ENCODE measurements at regions not wholly inside any gene's neighbourhood (a gene's known extent, or its start where the extent isn't known, plus 50 kb on each side); places are given as distances from the start of the nearest gene placed in this dataset.

DNA sequence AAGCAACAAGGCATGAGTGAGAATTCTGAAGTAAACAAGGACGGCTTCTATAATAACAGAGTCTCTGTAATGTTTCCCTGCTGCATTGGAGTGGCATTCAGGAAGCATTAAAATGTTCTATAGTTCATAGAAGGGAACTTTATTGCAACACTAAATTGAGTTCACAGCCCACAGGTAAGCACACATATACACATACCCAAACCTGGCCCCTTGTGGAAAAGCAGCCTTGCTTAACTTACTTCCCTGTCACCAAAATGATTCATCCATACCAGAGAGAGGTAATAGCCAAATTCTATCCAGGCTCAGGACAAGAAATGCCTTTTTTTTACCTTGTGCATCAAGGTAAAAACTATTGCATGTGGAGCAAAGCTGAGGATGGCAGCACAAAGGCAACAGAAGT lies 241.4 kb downstream of the HHIPL2 start:
- Mint-ChIP-seq H3K9me3 (ENCODE audit: low read depth) (no peaks in the 10 kb centered on the region), H3K27me3 (no peaks in the 10 kb centered on the region), H3K36me3 (ENCODE audit: insufficient read depth) (no peaks in the 10 kb centered on the region)

DNA sequence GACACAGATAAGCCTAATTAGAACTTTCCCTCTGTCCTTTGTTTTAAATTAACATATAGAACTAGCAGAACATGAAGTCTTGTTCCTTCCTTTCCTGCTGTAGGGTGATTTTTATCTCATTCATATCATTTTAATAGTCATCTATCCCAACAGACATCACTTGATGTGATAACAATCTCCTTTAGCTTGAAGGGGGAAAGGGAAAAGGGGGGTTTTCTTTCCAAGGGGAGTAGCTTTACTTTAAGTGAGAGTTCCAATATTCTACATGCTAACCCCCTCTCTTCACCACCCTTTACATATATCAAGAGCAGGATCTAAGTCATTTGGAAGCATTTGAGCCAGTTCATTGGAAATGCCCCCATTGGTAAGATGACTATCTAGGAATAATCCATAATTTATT lies 241.9 kb downstream of the HHIPL2 start:
- Mint-ChIP-seq H3K27ac (no peak overlapping the region), H3K4me3 (ENCODE audit: low read depth) (no peak overlapping the region), H3K36me3 (ENCODE audit: insufficient read depth) (no peaks in the 10 kb centered on the region), H3K9me3 (ENCODE audit: low read depth) (no peaks in the 10 kb centered on the region), H3K27me3 (no peaks in the 10 kb centered on the region), H3K4me1 (ENCODE audit: low read depth) (peaks cover 3% of the 10 kb centered on the region)
- TF ChIP-seq, protein P1, sequence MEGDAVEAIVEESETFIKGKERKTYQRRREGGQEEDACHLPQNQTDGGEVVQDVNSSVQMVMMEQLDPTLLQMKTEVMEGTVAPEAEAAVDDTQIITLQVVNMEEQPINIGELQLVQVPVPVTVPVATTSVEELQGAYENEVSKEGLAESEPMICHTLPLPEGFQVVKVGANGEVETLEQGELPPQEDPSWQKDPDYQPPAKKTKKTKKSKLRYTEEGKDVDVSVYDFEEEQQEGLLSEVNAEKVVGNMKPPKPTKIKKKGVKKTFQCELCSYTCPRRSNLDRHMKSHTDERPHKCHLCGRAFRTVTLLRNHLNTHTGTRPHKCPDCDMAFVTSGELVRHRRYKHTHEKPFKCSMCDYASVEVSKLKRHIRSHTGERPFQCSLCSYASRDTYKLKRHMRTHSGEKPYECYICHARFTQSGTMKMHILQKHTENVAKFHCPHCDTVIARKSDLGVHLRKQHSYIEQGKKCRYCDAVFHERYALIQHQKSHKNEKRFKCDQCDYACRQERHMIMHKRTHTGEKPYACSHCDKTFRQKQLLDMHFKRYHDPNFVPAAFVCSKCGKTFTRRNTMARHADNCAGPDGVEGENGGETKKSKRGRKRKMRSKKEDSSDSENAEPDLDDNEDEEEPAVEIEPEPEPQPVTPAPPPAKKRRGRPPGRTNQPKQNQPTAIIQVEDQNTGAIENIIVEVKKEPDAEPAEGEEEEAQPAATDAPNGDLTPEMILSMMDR (IDR thresholded peaks at IDR 0.05; ENCODE audit: unreplicated experiment): no peak
- no peak for DNase-seq (ENCODE audit: low spot score, unreplicated experiment)

More for the DNA sequence above, 241.4 kb downstream of the HHIPL2 start:
- Mint-ChIP-seq H3K4me1 (ENCODE audit: low read depth) (peaks cover 3% of the 10 kb centered on the region), H3K4me3 (ENCODE audit: low read depth) (no peak overlapping the region), H3K27ac (no peak overlapping the region)
- DNase-seq (ENCODE audit: low spot score, unreplicated experiment): no peak
- TF ChIP-seq, protein P1 (IDR thresholded peaks at IDR 0.05; ENCODE audit: unreplicated experiment): no peak

DNA sequence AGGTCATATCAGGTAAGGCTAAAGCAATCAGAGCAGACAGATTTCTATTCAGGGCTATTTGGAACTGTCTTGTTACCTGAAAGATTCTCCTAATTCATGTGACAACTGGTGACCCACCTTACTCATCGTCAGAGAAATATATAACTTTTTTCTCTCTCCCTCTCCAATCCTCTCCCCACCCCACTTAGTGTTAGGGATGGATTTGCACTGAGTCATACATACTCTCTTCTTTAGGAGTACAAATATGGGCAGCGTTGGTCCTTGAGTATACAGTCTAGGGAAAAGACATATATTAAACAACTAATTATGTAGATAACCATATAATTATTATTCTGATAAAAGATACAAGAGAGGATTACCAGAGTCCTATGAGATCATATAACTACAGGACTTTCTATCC lies 246.3 kb downstream of the HHIPL2 start:
- no peaks in the 10 kb centered on the region for H3K36me3 Mint-ChIP-seq (ENCODE audit: insufficient read depth)
- H3K9me3 Mint-ChIP-seq (ENCODE audit: low read depth): peaks cover 7% of the 10 kb centered on the region
- no peak for DNase-seq (ENCODE audit: low spot score, unreplicated experiment)
- peaks cover 3% of the 10 kb centered on the region for H3K4me1 Mint-ChIP-seq (ENCODE audit: low read depth)
- TF ChIP-seq, protein P1 (IDR thresholded peaks at IDR 0.05; ENCODE audit: unreplicated experiment): no peak
- H3K27me3 Mint-ChIP-seq: no peaks in the 10 kb centered on the region
- no peak overlapping the region for H3K4me3 Mint-ChIP-seq (ENCODE audit: low read depth)
- no peak overlapping the region for H3K27ac Mint-ChIP-seq

DNA sequence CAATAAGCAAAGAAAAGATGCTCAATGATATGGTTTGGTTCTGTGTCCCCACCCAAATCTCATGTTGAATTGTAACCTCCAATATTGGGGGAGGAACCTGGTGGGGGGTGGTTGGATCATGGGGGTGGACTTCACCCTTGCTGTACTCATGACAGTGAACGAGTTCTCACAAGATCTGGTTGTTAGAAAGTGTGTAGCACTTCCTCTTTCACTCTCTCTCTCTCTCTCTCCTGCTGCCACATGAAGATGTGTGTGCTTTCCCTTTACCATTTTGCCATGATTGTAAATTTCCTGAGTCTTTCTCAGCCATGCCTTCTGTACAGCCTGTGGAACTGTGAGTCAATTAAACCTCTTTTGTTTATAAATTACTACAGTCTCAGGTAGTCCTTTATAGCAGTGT lies 248.4 kb downstream of the HHIPL2 start:
- no peaks in the 10 kb centered on the region for H3K36me3 Mint-ChIP-seq (ENCODE audit: insufficient read depth)
- no peak overlapping the region for H3K27ac Mint-ChIP-seq
- H3K9me3 Mint-ChIP-seq (ENCODE audit: low read depth): peaks cover 18% of the 10 kb centered on the region
- DNase-seq (ENCODE audit: low spot score, unreplicated experiment): no peak
- TF ChIP-seq, protein P1 (IDR thresholded peaks at IDR 0.05; ENCODE audit: unreplicated experiment): no peak
- no peaks in the 10 kb centered on the region for H3K27me3 Mint-ChIP-seq
- H3K4me3 Mint-ChIP-seq (ENCODE audit: low read depth): no peak overlapping the region
- no peaks in the 10 kb centered on the region for H3K4me1 Mint-ChIP-seq (ENCODE audit: low read depth)

DNA sequence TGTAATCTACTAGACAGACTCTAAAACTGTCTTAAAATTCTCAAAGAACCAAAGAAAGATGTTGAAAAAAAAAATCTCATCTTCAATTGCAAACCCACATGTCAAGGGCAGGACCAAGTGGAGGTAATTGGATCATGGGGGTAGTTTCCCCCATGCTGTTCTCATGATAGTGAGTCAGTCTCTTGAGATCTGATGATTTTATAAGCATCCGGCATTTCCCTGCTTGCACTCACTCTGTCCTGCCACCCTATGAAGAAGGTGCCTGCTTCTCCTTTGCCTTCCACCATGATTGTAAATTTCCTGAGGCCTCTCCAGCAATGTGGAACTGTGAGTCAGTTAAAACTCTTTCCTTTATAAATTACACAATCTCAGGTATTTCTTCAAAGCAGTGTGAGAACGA lies 257.0 kb downstream of the HHIPL2 start:
- H3K36me3 Mint-ChIP-seq (ENCODE audit: insufficient read depth): no peaks in the 10 kb centered on the region
- DNase-seq (ENCODE audit: low spot score, unreplicated experiment): no peak
- TF ChIP-seq, protein P1 (IDR thresholded peaks at IDR 0.05; ENCODE audit: unreplicated experiment): no peak
- no peak overlapping the region for H3K4me3 Mint-ChIP-seq (ENCODE audit: low read depth)
- no peak overlapping the region for H3K27ac Mint-ChIP-seq
- H3K9me3 Mint-ChIP-seq (ENCODE audit: low read depth): peaks cover 9% of the 10 kb centered on the region
- H3K27me3 Mint-ChIP-seq: no peaks in the 10 kb centered on the region
- peaks cover 6% of the 10 kb centered on the region for H3K4me1 Mint-ChIP-seq (ENCODE audit: low read depth)
